Transverse colon (tissue), 4 donors: ENCODE measurements at regions not wholly inside any gene's neighbourhood (a gene's known extent, or its start where the extent isn't known, plus 50 kb on each side); places are given as distances from the start of the nearest gene placed in this dataset.
A peak's percentile ranks its signal among the peaks of the same experiment; 100 is the strongest.

Source experiments
- DNase-seq: peaks from one replicate; pipeline ENCODE4 v3.0.0-alpha.2; 2019
- H3K27ac ChIP-seq, 4 donors: fragments of 200-600 bp; sonication (generic); 2 replicates each; pipeline ENCODE4 v1.5.1; 2016 to 2018; ENCODE audit warnings: inconsistent platforms in 4 of 4
- H3K27me3 ChIP-seq: fragments of 200-600 bp; sonication (generic); 2 replicates; pipeline ENCODE4 v1.5.1; 2017; ENCODE audit warnings: inconsistent platforms
- H3K36me3 ChIP-seq, 4 donors: fragments of 200-600 bp; sonication (generic); 2 replicates each; pipeline ENCODE4 v1.5.1; 2017 to 2019; ENCODE audit warnings: inconsistent platforms in 4 of 4
- H3K4me1 ChIP-seq, 4 donors: fragments of 200-600 bp; sonication (generic); 2 replicates each; pipeline ENCODE4 v1.5.1; 2017 to 2020; ENCODE audit warnings: inconsistent platforms in 4 of 4
- H3K4me3 ChIP-seq, 4 donors: fragments of 200-600 bp; sonication (generic); 1 replicate in 1 of 4; 2 replicates in 3 of 4; pipeline versions ENCODE4 v1.5.1 to v1.6.1; 2017 to 2019; ENCODE audit warnings: inconsistent platforms in 4 of 4
- H3K9me3 ChIP-seq, 2 donors: fragments of 200-600 bp; sonication (generic); 2 replicates each; pipeline ENCODE4 v1.5.1; 2017 to 2019; ENCODE audit warnings: inconsistent platforms in 2 of 2
- EP300 ChIP-seq: sonication (generic); formaldehyde crosslinking; IDR thresholded peaks from one replicate; pipeline ENCODE4 v1.6.1; 2017; ENCODE audit warnings: antibody characterized with exemption, low read depth
- POLR2A ChIP-seq: fragments of 450-650 bp; IDR thresholded peaks from one replicate; pipeline ENCODE4 v1.6.1; 2016; ENCODE audit warnings: antibody characterized with exemption, mild to moderate bottlenecking, moderate library complexity
- POLR2AphosphoS5 ChIP-seq, 3 donors: sonication (generic); formaldehyde crosslinking; IDR thresholded peaks; one replicate each; pipeline ENCODE4 v1.6.1; 2016; ENCODE audit warnings: antibody characterized with exemption in 3 of 3
- WGBS, 2 donors: methylation state at CpG; one replicate each; pipeline ENCODE4 v1.1.5; 2018; ENCODE audit warnings: low coverage in 1 of 2; 5-methylcytosine and 5-hydroxymethylcytosine counted together
- in situ Hi-C, 4 donors: fragments of 200-750 bp; cut with MboI; loops; one replicate each; pipeline versions ENCODE4 v1.15.0 to v1.15.1; 2017; ENCODE audit warnings: low sequenced_read_pairs in 3 of 4, low pct_ligation_motif_present in 1 of 4, low pct_unique_long_range_greater_than_20kb in 1 of 4
- intact Hi-C: fragments of 100-400 bp; cut with DNase I; formaldehyde crosslinking; loops from one replicate; pipeline ENCODE4 v1.15.1; 2023; ENCODE audit warnings: low total_unique reads
- TF ChIP-seq, protein P1 (sequence below), 5 experiments: fragments of 200-600 bp in 3 of 5; fragments of 450-650 bp in 2 of 5; sonication (generic) in 3 of 5; IDR thresholded peaks; 1 replicate in 2 of 5; 2 replicates in 3 of 5; pipeline ENCODE4 v1.5.1; 2016 to 2017; ENCODE audit warnings: antibody characterized with exemption in 5 of 5, inconsistent platforms in 3 of 5, mild to moderate bottlenecking in 2 of 5, moderate library complexity in 1 of 5

GRCh38 chr1:103948526-103948925 is 198.8 kb downstream of the AMY1C start:
- H3K27ac ChIP-seq: no peak overlapping the region
- H3K27me3 ChIP-seq: no peaks in the 10 kb centered on the region
- no peaks in the 10 kb centered on the region for H3K9me3 ChIP-seq
- H3K4me3 ChIP-seq: no peak overlapping the region
- TF ChIP-seq POLR2AphosphoS5 (IDR thresholded peaks at IDR 0.05): no peak
- TF ChIP-seq, protein P1, sequence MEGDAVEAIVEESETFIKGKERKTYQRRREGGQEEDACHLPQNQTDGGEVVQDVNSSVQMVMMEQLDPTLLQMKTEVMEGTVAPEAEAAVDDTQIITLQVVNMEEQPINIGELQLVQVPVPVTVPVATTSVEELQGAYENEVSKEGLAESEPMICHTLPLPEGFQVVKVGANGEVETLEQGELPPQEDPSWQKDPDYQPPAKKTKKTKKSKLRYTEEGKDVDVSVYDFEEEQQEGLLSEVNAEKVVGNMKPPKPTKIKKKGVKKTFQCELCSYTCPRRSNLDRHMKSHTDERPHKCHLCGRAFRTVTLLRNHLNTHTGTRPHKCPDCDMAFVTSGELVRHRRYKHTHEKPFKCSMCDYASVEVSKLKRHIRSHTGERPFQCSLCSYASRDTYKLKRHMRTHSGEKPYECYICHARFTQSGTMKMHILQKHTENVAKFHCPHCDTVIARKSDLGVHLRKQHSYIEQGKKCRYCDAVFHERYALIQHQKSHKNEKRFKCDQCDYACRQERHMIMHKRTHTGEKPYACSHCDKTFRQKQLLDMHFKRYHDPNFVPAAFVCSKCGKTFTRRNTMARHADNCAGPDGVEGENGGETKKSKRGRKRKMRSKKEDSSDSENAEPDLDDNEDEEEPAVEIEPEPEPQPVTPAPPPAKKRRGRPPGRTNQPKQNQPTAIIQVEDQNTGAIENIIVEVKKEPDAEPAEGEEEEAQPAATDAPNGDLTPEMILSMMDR (IDR thresholded peaks at IDR 0.05): peak in 1 of 5 experiments; percentile 4
- no peak for DNase-seq
- WGBS, 2 donors: 49 to 50% methylated on average over 3 of the region's 3 CpGs
- H3K4me1 ChIP-seq: no peaks in the 10 kb centered on the region
- no peaks in the 10 kb centered on the region for H3K36me3 ChIP-seq
- in situ Hi-C loops: no loop called here
- intact Hi-C loops: no loop called here

GRCh38 chr1:103949779-103950178 is 200.1 kb downstream of the AMY1C start:
- Histone ChIP-seq H3K27me3 (no peaks in the 10 kb centered on the region), H3K4me1 (no peaks in the 10 kb centered on the region), H3K27ac (no peak overlapping the region), H3K4me3 (no peak overlapping the region), H3K36me3 (no peaks in the 10 kb centered on the region), H3K9me3 (no peaks in the 10 kb centered on the region)
- TF ChIP-seq POLR2AphosphoS5 (IDR thresholded peaks at IDR 0.05) (no peak), POLR2A (no peak), EP300 (no peak)
- TF ChIP-seq, protein P1 (IDR thresholded peaks at IDR 0.05): no peak
- DNase-seq: no peak
- in situ Hi-C loops (no loop called here), intact Hi-C loops (no loop called here)

DNA sequence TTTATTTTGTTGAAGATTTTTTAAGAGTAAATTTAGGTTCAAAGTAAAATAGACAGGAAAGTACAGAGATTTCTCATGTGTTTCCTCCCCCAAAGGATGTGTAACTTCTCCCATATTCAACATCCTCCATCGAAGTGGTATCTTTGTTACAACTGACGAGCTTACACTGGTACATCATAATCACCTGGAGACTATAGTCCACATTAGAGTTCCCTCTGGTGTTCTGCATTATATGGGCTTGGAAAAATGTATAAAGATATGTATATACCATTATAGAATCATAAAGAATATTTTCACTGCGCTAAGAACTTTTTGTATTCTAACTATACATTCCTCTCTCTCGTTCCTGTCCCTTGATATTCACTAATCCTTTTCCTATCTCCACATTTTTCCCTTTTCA is 203.7 kb downstream of the AMY1C start:
- H3K27me3 ChIP-seq: no peaks in the 10 kb centered on the region
- 77 to 82% methylated on average over 4 of the region's 4 CpGs for WGBS, 2 donors
- TF ChIP-seq POLR2AphosphoS5 (IDR thresholded peaks at IDR 0.05): no peak
- TF ChIP-seq, protein P1 (IDR thresholded peaks at IDR 0.05): no peak
- no peak for TF ChIP-seq EP300
- no peak for TF ChIP-seq POLR2A
- DNase-seq: no peak
- no peaks in the 10 kb centered on the region for H3K4me1 ChIP-seq
- intact Hi-C loops: no loop called here
- H3K4me3 ChIP-seq: no peak overlapping the region
- in situ Hi-C loops: no loop called here
- H3K36me3 ChIP-seq: no peaks in the 10 kb centered on the region
- H3K9me3 ChIP-seq: no peaks in the 10 kb centered on the region
- H3K27ac ChIP-seq: no peak overlapping the region

DNA sequence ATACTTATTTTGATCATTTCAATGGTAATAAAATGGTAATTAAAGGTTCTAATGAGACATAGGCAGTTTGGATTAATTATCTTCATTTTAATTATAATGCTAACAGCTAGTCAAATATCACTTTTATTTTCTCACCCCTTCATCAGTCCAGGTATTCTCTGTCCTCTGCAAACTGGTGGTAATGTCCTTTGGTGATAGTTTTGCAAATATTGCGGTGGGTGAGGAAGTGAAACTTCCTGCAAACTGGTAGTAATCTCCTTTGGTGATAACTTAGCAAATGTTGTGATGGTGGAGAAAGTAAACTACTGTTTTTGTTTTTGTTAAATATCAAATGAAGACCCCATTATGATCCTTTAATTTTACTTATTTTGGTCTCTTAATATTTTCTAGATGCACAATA is 209.0 kb downstream of the AMY1C start:
- in situ Hi-C loops: no loop called here
- intact Hi-C loops: no loop called here
- Histone ChIP-seq H3K4me3 (no peak overlapping the region), H3K36me3 (no peaks in the 10 kb centered on the region), H3K27me3 (no peaks in the 10 kb centered on the region), H3K4me1 (no peaks in the 10 kb centered on the region), H3K9me3 (no peaks in the 10 kb centered on the region), H3K27ac (no peak overlapping the region)
- no peak for TF ChIP-seq POLR2AphosphoS5 (IDR thresholded peaks at IDR 0.05)
- TF ChIP-seq POLR2A: no peak
- TF ChIP-seq, protein P1 (IDR thresholded peaks at IDR 0.05): no peak
- no peak for TF ChIP-seq EP300
- 80 to 91% methylated on average over 1 of the region's 1 CpG for WGBS, 2 donors
- no peak for DNase-seq
